NCI-H1105 treated with DMSO at 0.1 percent for 48 hours (cell line): ENCODE measurements at regions not wholly inside any gene's neighbourhood (a gene's known extent, or its start where the extent isn't known, plus 50 kb on each side); places are given as distances from the start of the nearest gene placed in this dataset.

Source experiments
- DNase-seq: peaks from one replicate; lab custom pipeline; 2025; lab: John Stamatoyannopoulos, UW

- DNase-seq, result no peak
These were observed 78.7 kb upstream of the SLCO4A1 start for GRCh38 chr20:62563561-62563960.

GRCh38 chr20:62564456-62565245 lies 77.7 kb upstream of the SLCO4A1 start:
- no peak for DNase-seq

DNA sequence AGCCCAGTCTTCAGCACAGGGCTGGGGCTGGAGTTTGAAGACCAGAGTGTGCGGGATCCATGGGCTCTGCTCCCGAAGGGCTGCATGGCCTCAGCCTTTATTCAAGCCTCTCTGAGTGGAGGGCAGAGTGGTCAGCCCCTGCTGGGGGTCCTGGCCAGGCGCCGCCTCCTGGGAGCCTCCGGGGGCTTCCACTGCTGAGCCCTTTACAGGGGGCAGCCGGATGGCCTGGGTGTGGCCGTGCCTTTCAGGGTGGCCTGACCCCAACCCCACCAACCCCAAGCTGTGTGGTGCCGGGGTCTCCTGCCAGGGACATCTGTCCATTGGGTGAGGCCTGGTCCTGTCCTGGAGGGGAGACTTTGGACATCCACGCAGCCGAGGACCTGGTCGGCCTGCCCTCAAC lies 76.0 kb upstream of the SLCO4A1 start:
- no peak for DNase-seq

GRCh38 chr20:62566771-62567170 lies 75.5 kb upstream of the SLCO4A1 start:
- DNase-seq, result no peak

DNA sequence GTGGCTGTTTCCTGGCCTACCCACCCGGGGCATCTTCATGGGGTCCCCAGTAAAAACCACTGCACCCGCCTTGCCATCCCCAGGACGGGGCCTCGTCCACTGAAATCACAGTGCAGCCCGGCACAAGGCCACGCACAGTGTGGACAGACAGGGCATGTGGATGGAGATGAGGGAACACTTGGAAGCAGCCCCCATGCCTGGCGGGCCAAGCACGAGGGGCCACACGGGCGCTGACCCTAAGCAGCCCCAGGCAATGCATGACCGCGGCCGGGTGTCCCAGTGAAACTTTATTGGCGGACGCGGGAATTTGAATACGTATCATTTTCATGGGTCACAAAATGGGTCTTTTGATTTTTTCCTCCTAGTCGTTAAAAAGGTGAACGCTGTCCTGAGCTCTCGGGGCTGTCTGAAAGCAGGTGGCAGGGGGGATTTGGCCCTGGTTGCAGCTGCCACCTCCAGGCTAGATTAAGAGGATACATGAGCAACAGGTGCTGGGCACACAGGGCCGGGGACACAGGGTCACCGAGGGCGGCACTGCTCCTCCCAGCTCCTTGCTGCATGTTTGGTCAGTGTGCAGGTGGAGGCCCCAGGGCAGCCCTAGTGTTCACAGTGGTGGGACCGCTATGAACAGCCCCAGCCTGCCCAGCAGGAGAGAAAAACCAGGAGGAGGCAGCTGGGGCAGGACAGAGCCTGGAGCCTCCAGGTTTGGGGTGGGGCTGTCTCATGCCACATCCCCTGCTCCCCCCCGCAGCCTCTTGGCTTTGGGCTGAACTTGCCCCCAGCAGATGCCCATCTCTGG lies 74.9 kb upstream of the SLCO4A1 start:
- DNase-seq, result no peak

GRCh38 chr20:62568045-62568389 lies 74.3 kb upstream of the SLCO4A1 start:
- DNase-seq, result no peak

DNA sequence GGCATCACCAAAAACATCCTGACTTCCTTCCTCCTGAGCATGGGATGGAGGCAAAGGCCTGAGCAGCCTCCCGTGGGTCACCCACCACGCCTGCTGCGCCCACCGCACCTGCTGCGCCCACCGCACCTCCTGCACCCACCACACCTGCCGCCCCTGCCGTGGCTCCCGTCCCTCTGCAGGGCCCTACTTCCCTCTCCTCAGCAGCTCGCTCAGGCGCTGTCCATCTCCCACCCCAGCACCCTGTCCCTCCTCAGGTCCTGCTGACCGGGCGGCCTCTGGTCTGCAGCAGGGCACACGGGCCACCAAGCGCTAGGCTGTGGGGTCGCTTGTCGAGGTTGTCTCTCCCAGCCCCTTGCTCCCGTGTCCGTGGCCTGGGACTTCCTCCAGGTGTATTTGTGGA lies 72.7 kb upstream of the SLCO4A1 start:
- DNase-seq, result no peak

- DNase-seq, result no peak
These were observed 71.9 kb upstream of the SLCO4A1 start for GRCh38 chr20:62570403-62570802.

- DNase-seq, result no peak
These were observed 71.2 kb upstream of the SLCO4A1 start for GRCh38 chr20:62570897-62571668.

DNA sequence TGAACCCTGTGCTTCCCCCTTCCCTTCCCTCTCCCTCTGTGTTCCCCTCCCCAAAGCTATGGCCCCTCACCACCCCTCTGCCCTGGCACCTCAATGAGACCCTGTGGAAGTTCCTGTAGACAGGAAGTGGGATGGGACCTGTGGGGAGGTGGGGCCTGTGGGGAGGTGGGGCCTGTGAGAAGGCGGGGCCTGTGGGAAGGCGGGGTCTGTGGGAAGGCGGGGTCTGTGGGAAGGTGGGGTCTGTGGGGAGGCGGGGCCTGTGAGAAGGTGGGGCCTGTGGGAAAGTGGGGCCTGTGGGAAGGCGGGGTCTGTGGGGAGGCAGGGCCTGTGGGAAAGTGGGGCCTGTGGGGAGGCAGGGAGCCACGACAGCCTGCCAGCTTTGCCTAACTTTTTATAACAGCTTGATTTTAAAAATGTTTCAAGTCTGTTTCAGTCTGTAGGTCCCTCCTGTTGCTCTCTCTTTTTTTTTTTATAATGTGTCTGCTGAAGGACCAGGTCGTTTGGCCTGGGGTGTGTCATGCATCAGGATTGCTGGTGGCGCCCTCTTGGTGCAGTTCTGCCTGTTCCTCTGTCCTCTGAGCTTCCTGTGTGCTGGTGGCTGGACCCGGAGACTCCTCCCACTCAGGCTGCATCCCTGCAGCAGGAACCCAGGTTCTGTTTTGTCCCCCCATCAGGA lies 70.5 kb upstream of the SLCO4A1 start:
- DNase-seq, result no peak

DNA sequence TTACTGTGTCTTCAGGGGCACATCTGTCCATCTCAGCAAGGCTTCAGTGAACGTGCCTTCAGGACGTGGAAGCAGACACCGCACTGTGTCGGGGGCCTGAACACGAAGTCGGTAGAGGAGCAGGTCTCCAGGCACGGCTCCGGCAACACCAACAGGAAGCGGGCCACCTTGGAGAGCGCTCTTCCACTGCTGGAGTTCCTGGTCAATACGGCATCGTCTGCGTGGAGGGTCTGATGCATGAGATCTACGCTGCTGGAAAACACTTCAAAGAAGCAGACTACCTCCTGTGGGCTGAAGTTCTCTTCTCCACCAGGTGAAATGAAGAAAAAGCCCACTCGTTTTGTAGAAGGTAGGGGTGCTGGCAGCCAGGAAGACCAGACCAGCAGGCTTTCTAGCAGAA lies 69.3 kb upstream of the SLCO4A1 start:
- DNase-seq, result no peak

- DNase-seq, result no peak
These were observed 68.5 kb upstream of the SLCO4A1 start for GRCh38 chr20:62573817-62574216.

DNA sequence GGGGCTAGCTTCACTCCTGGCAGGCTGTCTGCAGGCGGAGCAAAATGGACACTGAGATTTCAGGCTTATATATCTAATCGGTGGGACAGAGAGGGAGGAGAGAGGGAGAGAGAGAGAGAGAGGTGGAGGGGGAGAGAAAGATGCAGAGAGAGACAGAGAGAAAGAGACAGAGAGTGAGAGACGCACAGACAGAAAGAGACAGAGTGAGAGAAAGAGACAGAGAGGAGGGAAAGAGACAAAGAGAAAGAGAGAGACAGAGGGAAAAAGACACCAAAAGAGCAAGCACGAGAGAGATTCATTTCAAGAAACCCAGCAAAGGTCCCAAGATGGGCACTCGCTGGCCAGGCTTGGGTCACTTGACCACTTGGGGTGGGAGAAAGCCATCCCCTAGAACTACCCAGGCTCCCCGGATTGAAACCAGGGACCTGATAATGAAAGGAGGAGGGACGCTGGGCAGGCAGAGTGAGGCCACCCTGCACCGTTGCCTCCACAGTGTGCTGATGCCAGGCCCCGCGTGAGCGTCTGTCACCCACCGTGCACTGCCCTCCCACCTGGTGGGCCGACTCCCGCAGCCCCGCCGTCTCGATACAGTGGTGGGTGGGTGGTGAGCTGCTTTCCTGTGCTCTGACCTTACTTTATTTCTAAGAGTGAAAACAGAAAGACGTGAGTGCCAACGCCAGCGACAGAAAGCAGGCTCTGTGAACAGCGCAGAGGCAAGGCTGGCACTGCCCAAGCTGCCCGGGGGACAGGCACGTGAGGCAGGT lies 67.9 kb upstream of the SLCO4A1 start:
- no peak for DNase-seq

- DNase-seq, result no peak
These were observed 66.2 kb upstream of the SLCO4A1 start for GRCh38 chr20:62575976-62576722.

- DNase-seq, result no peak
These were observed 65.4 kb upstream of the SLCO4A1 start for GRCh38 chr20:62576815-62577489.

GRCh38 chr20:62577490-62577836 lies 64.8 kb upstream of the SLCO4A1 start:
- no peak for DNase-seq

DNA sequence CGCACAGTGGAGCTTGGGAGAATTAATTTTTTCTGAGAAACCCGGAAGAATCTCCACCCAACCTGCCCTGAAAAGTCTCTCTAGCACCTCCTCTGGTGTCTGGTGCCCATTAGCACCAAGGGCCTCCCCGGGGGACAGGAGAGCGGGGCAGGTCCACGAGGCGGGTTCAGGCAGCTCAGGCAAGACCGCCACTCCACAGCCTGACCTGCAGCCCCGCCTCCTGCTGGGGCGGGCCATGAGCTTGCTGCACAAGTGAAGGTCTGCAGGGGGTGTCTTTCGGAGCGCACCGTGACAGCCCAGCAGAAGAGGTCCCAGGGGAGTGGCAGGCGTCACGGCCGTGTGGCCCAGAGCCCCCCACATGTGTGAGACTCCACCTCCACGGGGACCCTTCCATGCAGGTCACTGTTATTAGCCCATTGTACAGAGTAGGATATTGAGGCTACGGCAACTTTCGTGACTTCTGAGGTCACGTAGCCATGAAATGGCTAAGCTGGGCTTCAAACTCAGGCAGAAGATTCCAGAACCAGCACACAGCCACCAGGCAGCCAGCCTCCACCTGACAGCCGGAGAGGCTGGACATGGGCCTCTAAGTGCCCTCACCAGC lies 63.9 kb upstream of the SLCO4A1 start:
- DNase-seq, result no peak

DNA sequence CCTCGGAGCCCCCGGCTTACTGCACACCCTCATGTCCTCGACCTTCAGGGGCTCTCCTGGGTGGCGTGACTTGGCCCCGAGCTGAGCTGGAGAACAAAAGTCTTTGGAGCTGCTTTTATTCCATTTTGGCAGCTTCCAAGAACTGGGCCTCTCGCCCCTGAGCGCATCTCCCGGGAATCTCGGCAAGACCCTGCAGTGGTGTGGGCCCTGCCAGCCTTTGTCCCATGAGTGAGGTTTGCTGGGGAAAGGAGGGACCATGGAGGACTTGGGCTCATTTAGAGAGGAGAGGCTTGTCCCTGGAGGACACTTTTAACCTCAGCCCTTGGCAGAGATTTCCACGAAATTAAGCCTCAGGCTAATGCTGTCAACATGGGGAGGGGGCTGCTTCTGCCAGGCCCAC lies 62.3 kb upstream of the SLCO4A1 start:
- no peak for DNase-seq

- no peak for DNase-seq
These were observed 61.6 kb upstream of the SLCO4A1 start for GRCh38 chr20:62580733-62581132.

DNA sequence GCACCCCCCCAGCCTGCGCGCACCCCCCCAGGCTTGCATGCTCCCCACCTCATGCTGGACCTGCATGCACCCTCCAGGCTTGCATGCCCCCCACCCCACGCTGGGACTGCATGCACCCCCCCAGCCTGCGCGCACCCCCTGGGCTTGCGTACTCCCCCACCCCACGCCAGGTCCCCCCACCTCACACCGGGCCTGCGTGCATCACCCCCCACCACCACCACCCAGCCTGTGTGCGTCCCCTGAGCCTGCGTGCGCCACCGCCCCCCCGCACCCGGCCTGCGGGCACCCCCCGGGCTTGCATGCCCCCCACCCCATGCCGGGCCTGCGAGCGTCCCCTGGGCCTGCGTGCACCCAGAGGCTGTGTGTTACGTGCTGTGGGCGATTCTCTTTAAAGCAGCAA lies 61.0 kb upstream of the SLCO4A1 start:
- no peak for DNase-seq
